ENCODE measurements at regions not wholly inside any gene's neighbourhood (a gene's known extent, or its start where the extent isn't known, plus 50 kb on each side); places are given as distances from the start of the nearest gene placed in this dataset.

GRCh38 chr4:124785645-124786044 is 73.1 kb upstream of the ANKRD50 start:
- no peak for TF ChIP-seq ZC3H10 (CRISPR knock-in tag; IDR thresholded peaks at IDR 0.05)
- TF ChIP-seq ARNTL (CRISPR knock-in tag; IDR thresholded peaks at IDR 0.05; ENCODE audit: borderline replicate concordance, low read depth), result no peak
- no peak for TF ChIP-seq ISL1 (CRISPR knock-in tag; IDR thresholded peaks at IDR 0.05)
- no peak for TF ChIP-seq TCF4 (CRISPR knock-in tag; IDR thresholded peaks at IDR 0.05; ENCODE audit: borderline replicate concordance)
- no peak for TF ChIP-seq POU6F1 (CRISPR knock-in tag; IDR thresholded peaks at IDR 0.05; ENCODE audit: borderline replicate concordance, low read depth)
- TF ChIP-seq PATZ1 (CRISPR knock-in tag; IDR thresholded peaks at IDR 0.05; ENCODE audit: borderline replicate concordance), result no peak
- no peak for TF ChIP-seq CSDC2 (CRISPR knock-in tag; IDR thresholded peaks at IDR 0.05)
- no peak for TF ChIP-seq PPARA (CRISPR knock-in tag; IDR thresholded peaks at IDR 0.05; ENCODE audit: borderline replicate concordance)
- TF ChIP-seq CSRNP3 (CRISPR knock-in tag; IDR thresholded peaks at IDR 0.05), result no peak
- TF ChIP-seq CREB5 (CRISPR knock-in tag; IDR thresholded peaks at IDR 0.05; ENCODE audit: low read depth), result no peak
- no peak for TF ChIP-seq ZNF70 (CRISPR knock-in tag; IDR thresholded peaks at IDR 0.05)
- ATAC-seq, result no peak

- no peak for TF ChIP-seq BACH2 (CRISPR knock-in tag; IDR thresholded peaks at IDR 0.05; ENCODE audit: borderline replicate concordance)
- no peak for TF ChIP-seq TOX (CRISPR knock-in tag; IDR thresholded peaks at IDR 0.05; ENCODE audit: borderline replicate concordance)
- TF ChIP-seq ISL1 (CRISPR knock-in tag; IDR thresholded peaks at IDR 0.05), result no peak
- no peak for TF ChIP-seq SNAI2 (CRISPR knock-in tag; IDR thresholded peaks at IDR 0.05)
- TF ChIP-seq PPARA (CRISPR knock-in tag; IDR thresholded peaks at IDR 0.05; ENCODE audit: borderline replicate concordance), result no peak
- TF ChIP-seq GLIS3 (CRISPR knock-in tag; IDR thresholded peaks at IDR 0.05), result no peak
- TF ChIP-seq ZNF70 (CRISPR knock-in tag; IDR thresholded peaks at IDR 0.05), result no peak
- TF ChIP-seq ZNF565 (CRISPR knock-in tag; conservative IDR thresholded peaks at IDR 0.05; ENCODE audit: low read depth), result no peak
- TF ChIP-seq ZFP30 (CRISPR knock-in tag; IDR thresholded peaks at IDR 0.05), result no peak
- no peak for TF ChIP-seq CSDC2 (CRISPR knock-in tag; IDR thresholded peaks at IDR 0.05)
- TF ChIP-seq OSR1 (CRISPR knock-in tag; IDR thresholded peaks at IDR 0.05), result no peak
- TF ChIP-seq ARNTL (CRISPR knock-in tag; IDR thresholded peaks at IDR 0.05; ENCODE audit: borderline replicate concordance, low read depth), result no peak
- no peak for TF ChIP-seq ZNF8 (CRISPR knock-in tag; IDR thresholded peaks at IDR 0.05)
- TF ChIP-seq ESRRG (CRISPR knock-in tag; IDR thresholded peaks at IDR 0.05), result no peak
- no peak for TF ChIP-seq TCF4 (CRISPR knock-in tag; IDR thresholded peaks at IDR 0.05; ENCODE audit: borderline replicate concordance)
- TF ChIP-seq ZC3H10 (CRISPR knock-in tag; IDR thresholded peaks at IDR 0.05), result no peak
- TF ChIP-seq ZFP3 (CRISPR knock-in tag; IDR thresholded peaks at IDR 0.05), result no peak
- no peak for TF ChIP-seq CSRNP3 (CRISPR knock-in tag; IDR thresholded peaks at IDR 0.05)
These were observed 71.3 kb upstream of the ANKRD50 start for GRCh38 chr4:124783847-124784246.

GRCh38 chr4:124777007-124777406 is 64.5 kb upstream of the ANKRD50 start:
- no peak for TF ChIP-seq ZFP30 (CRISPR knock-in tag; IDR thresholded peaks at IDR 0.05)
- TF ChIP-seq SNAI2 (CRISPR knock-in tag; IDR thresholded peaks at IDR 0.05), result no peak
- TF ChIP-seq ESRRG (CRISPR knock-in tag; IDR thresholded peaks at IDR 0.05), result no peak
- no peak for TF ChIP-seq POU6F1 (CRISPR knock-in tag; IDR thresholded peaks at IDR 0.05; ENCODE audit: borderline replicate concordance, low read depth)
- no peak for TF ChIP-seq CSRNP3 (CRISPR knock-in tag; IDR thresholded peaks at IDR 0.05)
- no peak for TF ChIP-seq ZNF565 (CRISPR knock-in tag; conservative IDR thresholded peaks at IDR 0.05; ENCODE audit: low read depth)
- no peak for TF ChIP-seq ZC3H10 (CRISPR knock-in tag; IDR thresholded peaks at IDR 0.05)
- no peak for TF ChIP-seq RARB (CRISPR knock-in tag; IDR thresholded peaks at IDR 0.05)
- no peak for ATAC-seq

More at GRCh38 chr4:124783847-124784246, 71.3 kb upstream of the ANKRD50 start:
- no peak for ATAC-seq
